Ascending aorta (tissue), 2 donors: ENCODE measurements at regions not wholly inside any gene's neighbourhood (a gene's known extent, or its start where the extent isn't known, plus 50 kb on each side); places are given as distances from the start of the nearest gene placed in this dataset.

Source experiments
- DNase-seq, 2 donors: peaks; one replicate each; pipeline ENCODE4 v3.0.0-alpha.2; 2019; ENCODE audit warnings: low spot score in 2 of 2
- H3K27ac ChIP-seq, 2 donors: fragments of 200-600 bp; sonication (generic); one replicate each; pipeline ENCODE4 v1.5.1; 2016 to 2017; ENCODE audit warnings: mild to moderate bottlenecking in 1 of 2
- H3K27me3 ChIP-seq: fragments of 200-600 bp; sonication (generic); one replicate; pipeline ENCODE4 v1.5.1; 2017
- H3K36me3 ChIP-seq, 2 donors: fragments of 200-600 bp; sonication (generic); one replicate each; pipeline ENCODE4 v1.5.1; 2016
- H3K4me1 ChIP-seq, 2 donors: fragments of 200-600 bp; sonication (generic); one replicate each; pipeline ENCODE4 v1.5.1; 2016 to 2017; ENCODE audit warnings: mild to moderate bottlenecking in 1 of 2
- H3K4me3 ChIP-seq, 2 donors: fragments of 200-600 bp; sonication (generic); one replicate each; pipeline ENCODE4 v1.5.1; 2016 to 2017; ENCODE audit warnings: mild to moderate bottlenecking in 1 of 2
- H3K9me3 ChIP-seq, 2 donors: fragments of 200-600 bp; sonication (generic); one replicate each; pipeline ENCODE4 v1.5.1; 2016
- intact Hi-C: fragments of 100-400 bp; cut with DNase I; formaldehyde crosslinking; loops from one replicate; pipeline ENCODE4 v1.15.1; 2023
- TF ChIP-seq, protein P1 (sequence below), 3 experiments: fragments of 200-600 bp in 2 of 3; fragments of 450-650 bp in 1 of 3; sonication (generic) in 2 of 3; IDR thresholded peaks; one replicate each; pipeline ENCODE4 v1.5.1; 2016 to 2019; ENCODE audit warnings: antibody characterized with exemption in 3 of 3, mild to moderate bottlenecking in 1 of 3, moderate library complexity in 1 of 3

- no peaks in the 10 kb centered on the region for H3K36me3 ChIP-seq
- DNase-seq, result no peak
- TF ChIP-seq, protein P1, sequence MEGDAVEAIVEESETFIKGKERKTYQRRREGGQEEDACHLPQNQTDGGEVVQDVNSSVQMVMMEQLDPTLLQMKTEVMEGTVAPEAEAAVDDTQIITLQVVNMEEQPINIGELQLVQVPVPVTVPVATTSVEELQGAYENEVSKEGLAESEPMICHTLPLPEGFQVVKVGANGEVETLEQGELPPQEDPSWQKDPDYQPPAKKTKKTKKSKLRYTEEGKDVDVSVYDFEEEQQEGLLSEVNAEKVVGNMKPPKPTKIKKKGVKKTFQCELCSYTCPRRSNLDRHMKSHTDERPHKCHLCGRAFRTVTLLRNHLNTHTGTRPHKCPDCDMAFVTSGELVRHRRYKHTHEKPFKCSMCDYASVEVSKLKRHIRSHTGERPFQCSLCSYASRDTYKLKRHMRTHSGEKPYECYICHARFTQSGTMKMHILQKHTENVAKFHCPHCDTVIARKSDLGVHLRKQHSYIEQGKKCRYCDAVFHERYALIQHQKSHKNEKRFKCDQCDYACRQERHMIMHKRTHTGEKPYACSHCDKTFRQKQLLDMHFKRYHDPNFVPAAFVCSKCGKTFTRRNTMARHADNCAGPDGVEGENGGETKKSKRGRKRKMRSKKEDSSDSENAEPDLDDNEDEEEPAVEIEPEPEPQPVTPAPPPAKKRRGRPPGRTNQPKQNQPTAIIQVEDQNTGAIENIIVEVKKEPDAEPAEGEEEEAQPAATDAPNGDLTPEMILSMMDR (IDR thresholded peaks at IDR 0.05), result no peak
These were observed 482.8 kb downstream of the PRKD1 start for GRCh38 chr14:29444805-29445204.

GRCh38 chr14:29446971-29447370, 480.7 kb downstream of the PRKD1 start:
- no peaks in the 10 kb centered on the region for H3K4me1 ChIP-seq
- no peak overlapping the region for H3K4me3 ChIP-seq
- intact Hi-C loops, result no loop called here
- H3K27me3 ChIP-seq, result no peaks in the 10 kb centered on the region
- no peak for DNase-seq
- no peak overlapping the region for H3K27ac ChIP-seq
- no peaks in the 10 kb centered on the region for H3K36me3 ChIP-seq
- TF ChIP-seq, protein P1 (IDR thresholded peaks at IDR 0.05), result no peak
- no peaks in the 10 kb centered on the region for H3K9me3 ChIP-seq

More at GRCh38 chr14:29444805-29445204, 482.8 kb downstream of the PRKD1 start:
- H3K4me3 ChIP-seq, result no peak overlapping the region
- no peaks in the 10 kb centered on the region for H3K4me1 ChIP-seq
- H3K27me3 ChIP-seq, result no peaks in the 10 kb centered on the region
- H3K27ac ChIP-seq, result no peak overlapping the region
- intact Hi-C loops, result no loop called here
- H3K9me3 ChIP-seq, result no peaks in the 10 kb centered on the region

DNA sequence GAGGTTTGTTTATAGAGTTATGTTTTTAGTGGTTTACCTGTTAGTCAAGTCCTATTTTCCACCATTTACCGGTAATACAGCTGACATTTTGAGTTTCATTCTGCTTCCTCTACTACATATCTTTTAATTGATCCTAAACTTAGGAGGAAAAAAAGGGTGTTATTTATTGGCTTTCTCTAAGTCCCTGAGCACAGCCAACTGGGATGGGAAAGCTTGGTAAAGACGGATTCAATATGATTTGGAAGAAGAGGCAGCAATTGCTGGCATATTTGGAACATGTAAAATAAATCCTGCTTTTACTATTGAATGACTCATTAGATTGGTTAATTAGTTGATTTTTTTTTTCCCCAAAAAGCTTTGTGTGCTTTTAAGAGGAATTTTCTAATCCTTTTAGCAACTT, 475.7 kb downstream of the PRKD1 start:
- intact Hi-C loops, result no loop called here
- TF ChIP-seq, protein P1 (IDR thresholded peaks at IDR 0.05), result no peak
- H3K9me3 ChIP-seq, result no peaks in the 10 kb centered on the region
- no peaks in the 10 kb centered on the region for H3K27me3 ChIP-seq
- no peak overlapping the region for H3K4me3 ChIP-seq
- no peaks in the 10 kb centered on the region for H3K4me1 ChIP-seq
- DNase-seq, result no peak
- no peak overlapping the region for H3K27ac ChIP-seq
- no peaks in the 10 kb centered on the region for H3K36me3 ChIP-seq

- TF ChIP-seq, protein P1 (IDR thresholded peaks at IDR 0.05), result no peak
- Histone ChIP-seq H3K27me3 (no peaks in the 10 kb centered on the region), H3K4me3 (no peak overlapping the region), H3K9me3 (no peaks in the 10 kb centered on the region), H3K4me1 (no peaks in the 10 kb centered on the region), H3K27ac (no peak overlapping the region), H3K36me3 (no peaks in the 10 kb centered on the region)
- no peak for DNase-seq
- intact Hi-C loops, result no loop called here
These were observed 474.6 kb downstream of the PRKD1 start for GRCh38 chr14:29453045-29453444.

GRCh38 chr14:29454026-29454693, 473.5 kb downstream of the PRKD1 start:
- Histone ChIP-seq H3K4me3 (no peak overlapping the region), H3K36me3 (no peaks in the 10 kb centered on the region), H3K4me1 (no peaks in the 10 kb centered on the region), H3K9me3 (no peaks in the 10 kb centered on the region), H3K27me3 (no peaks in the 10 kb centered on the region), H3K27ac (no peak overlapping the region)
- TF ChIP-seq, protein P1 (IDR thresholded peaks at IDR 0.05), result no peak
- intact Hi-C loops, result no loop called here
- no peak for DNase-seq

DNA sequence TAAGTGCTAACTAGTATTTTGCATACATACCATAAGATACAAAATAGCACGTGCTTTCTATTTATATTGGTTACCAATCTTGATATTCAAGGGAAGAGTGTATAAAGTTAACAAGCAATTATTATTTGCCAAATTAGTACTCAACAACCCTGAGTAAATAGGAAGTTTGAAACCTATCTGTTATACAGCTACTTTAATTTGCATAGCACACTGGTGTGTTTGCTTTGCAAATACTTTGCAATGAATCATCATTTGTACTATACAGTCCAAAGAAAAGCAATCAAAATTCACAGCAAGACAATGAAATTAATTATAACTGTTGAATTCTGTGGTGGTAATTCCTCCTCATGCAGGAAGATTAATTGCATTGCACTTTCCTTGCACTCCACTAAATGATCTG, 469.1 kb downstream of the PRKD1 start:
- no peak for DNase-seq
- no peaks in the 10 kb centered on the region for H3K36me3 ChIP-seq
- TF ChIP-seq, protein P1 (IDR thresholded peaks at IDR 0.05), result no peak

More for the DNA sequence above, 469.1 kb downstream of the PRKD1 start:
- no peak overlapping the region for H3K4me3 ChIP-seq
- H3K27ac ChIP-seq, result no peak overlapping the region
- intact Hi-C loops, result no loop called here
- no peaks in the 10 kb centered on the region for H3K9me3 ChIP-seq
- no peaks in the 10 kb centered on the region for H3K27me3 ChIP-seq
- H3K4me1 ChIP-seq, result no peaks in the 10 kb centered on the region
